ENCODE measurements at regions not wholly inside any gene's neighbourhood (a gene's known extent, or its start where the extent isn't known, plus 50 kb on each side); places are given as distances from the start of the nearest gene placed in this dataset.
"Not testable (repeated sequence)": the region's sequence is repeated elsewhere in the genome, so short reads cannot be mapped to it uniquely, and the experiment has no call there.

DNA sequence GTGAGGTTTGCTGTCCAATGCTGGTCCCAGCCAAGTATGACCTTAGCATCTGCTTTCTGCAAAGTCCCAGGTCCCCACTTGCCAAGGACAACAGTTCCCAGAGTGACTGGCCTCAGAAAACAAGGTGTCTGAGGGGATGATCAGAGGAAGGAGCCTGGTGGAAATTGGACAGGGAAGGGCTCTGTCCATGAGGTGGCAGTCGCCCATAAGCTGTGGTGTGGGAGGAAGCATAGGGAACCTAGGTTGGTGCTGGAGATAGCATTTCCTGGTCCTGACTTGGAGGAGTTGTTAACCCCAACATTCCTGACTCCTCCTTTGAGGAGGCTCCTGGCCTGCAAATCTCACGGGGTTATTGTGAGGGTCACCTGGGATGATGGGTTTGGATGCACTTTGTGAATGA is 77.8 kb downstream of the LIMS4 start:
- ATAC-seq (peak; percentile 80), FAIRE-seq (peak; percentile 77)
- H4K20me1 ChIP-seq (replicated peaks; ENCODE audit: control insufficient read depth, insufficient read depth, low read length); BruUV-seq (replicated peaks); H3K27me3 ChIP-seq (ENCODE audit: control insufficient read depth in 2 of 2, insufficient read depth in 2 of 2, low read length in 2 of 2); H3K36me3 ChIP-seq (ENCODE audit: control insufficient read depth, insufficient read depth, low read length); H3K9me1 ChIP-seq (ENCODE audit: control insufficient read depth, insufficient read depth, low read length); H3K27ac ChIP-seq (ENCODE audit: extremely low read depth, low read depth, low read length); H3K9ac ChIP-seq (ENCODE audit: insufficient read depth in 1 of 2, low read depth in 2 of 2, low read length in 2 of 2); H3K4me2 ChIP-seq (ENCODE audit: insufficient read depth, low read length); DNase-seq (ENCODE audit: extremely low read depth in 1 of 4, low spot score in 3 of 4); POLR2A ChIA-PET; in situ Hi-C loops (cut with MboI); H3K9me3 ChIP-seq (replicated peaks; ENCODE audit: control insufficient read depth, insufficient read depth, low read depth, low read length); intact Hi-C loops (cut with micrococcal nuclease); H3K4me1 ChIP-seq (replicated peaks in 1 of 2; ENCODE audit: control insufficient read depth in 2 of 2, insufficient read depth in 2 of 2, low read length in 2 of 2); H2AFZ ChIP-seq (ENCODE audit: low read depth, low read length); CTCF ChIA-PET (ENCODE audit: low intra/inter-chr PET ratio); H3K4me3 ChIP-seq; H3K79me2 ChIP-seq (ENCODE audit: control insufficient read depth, insufficient read depth, low read length): not testable (repeated sequence)
- no CpG with 5 or more reads among the region's 2 CpGs for WGBS (ENCODE audit: insufficient coverage, low coverage, missing lambda C conversion rate)

DNA sequence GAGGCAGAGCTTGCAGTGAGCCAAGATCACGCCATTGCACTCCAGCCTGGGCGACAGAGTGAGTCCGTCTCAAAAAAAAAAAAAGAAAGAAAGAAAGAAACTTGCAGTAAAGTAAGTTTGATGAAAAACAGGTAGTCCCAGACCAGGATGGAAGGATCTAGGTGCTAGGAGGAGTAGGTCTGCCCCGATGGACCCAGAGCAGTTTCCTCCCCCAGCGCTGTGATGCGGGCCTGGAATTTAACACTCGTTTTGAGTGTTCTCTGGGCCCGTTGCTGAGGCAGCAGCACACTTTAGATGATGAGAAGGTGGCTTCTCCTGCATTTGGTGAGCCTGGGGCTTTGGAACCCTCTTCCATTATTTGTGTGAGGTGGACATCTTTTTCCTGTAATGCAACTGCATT is 80.2 kb downstream of the LIMS4 start:
- H3K4me1 ChIP-seq (replicated peaks in 1 of 2; ENCODE audit: control insufficient read depth in 2 of 2, insufficient read depth in 2 of 2, low read length in 2 of 2); H3K9me1 ChIP-seq (ENCODE audit: control insufficient read depth, insufficient read depth, low read length); H3K4me3 ChIP-seq; H3K9ac ChIP-seq (ENCODE audit: insufficient read depth in 1 of 2, low read depth in 2 of 2, low read length in 2 of 2); intact Hi-C loops (cut with micrococcal nuclease); FAIRE-seq; H3K9me3 ChIP-seq (replicated peaks; ENCODE audit: control insufficient read depth, insufficient read depth, low read depth, low read length); ATAC-seq; CTCF ChIA-PET (ENCODE audit: low intra/inter-chr PET ratio); DNase-seq (ENCODE audit: extremely low read depth in 1 of 4, low spot score in 3 of 4); H3K36me3 ChIP-seq (ENCODE audit: control insufficient read depth, insufficient read depth, low read length); H2AFZ ChIP-seq (ENCODE audit: low read depth, low read length); in situ Hi-C loops (cut with MboI); H3K27me3 ChIP-seq (ENCODE audit: control insufficient read depth in 2 of 2, insufficient read depth in 2 of 2, low read length in 2 of 2); POLR2A ChIA-PET; H3K4me2 ChIP-seq (ENCODE audit: insufficient read depth, low read length); BruUV-seq (replicated peaks); H4K20me1 ChIP-seq (replicated peaks; ENCODE audit: control insufficient read depth, insufficient read depth, low read length); H3K79me2 ChIP-seq (ENCODE audit: control insufficient read depth, insufficient read depth, low read length); H3K27ac ChIP-seq (ENCODE audit: extremely low read depth, low read depth, low read length): not testable (repeated sequence)
- WGBS (ENCODE audit: insufficient coverage, low coverage, missing lambda C conversion rate) = 0% methylated on average over 2 of the region's 8 CpGs

DNA sequence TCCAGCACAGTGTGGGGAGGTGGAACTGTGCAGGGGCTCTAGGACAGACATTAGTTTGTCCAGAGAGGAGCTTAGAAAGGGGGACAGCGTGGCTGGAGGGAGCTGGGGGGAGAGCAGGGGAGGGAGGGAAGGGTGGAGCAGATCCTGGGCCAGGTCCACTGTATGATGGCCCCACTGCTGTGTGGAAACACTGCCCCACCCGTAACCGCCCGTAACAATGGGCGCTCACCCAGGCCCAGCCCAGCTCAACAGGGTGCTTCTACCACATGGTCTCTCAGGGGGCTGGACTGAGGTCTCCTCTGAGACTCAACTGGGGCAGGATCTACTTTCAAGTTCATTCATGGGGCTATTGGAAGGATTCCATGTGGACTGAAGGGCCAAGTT is 81.6 kb downstream of the LIMS4 start:
- intact Hi-C loops (cut with micrococcal nuclease); H2AFZ ChIP-seq (ENCODE audit: low read depth, low read length); H4K20me1 ChIP-seq (replicated peaks; ENCODE audit: control insufficient read depth, insufficient read depth, low read length); H3K4me1 ChIP-seq (replicated peaks in 1 of 2; ENCODE audit: control insufficient read depth in 2 of 2, insufficient read depth in 2 of 2, low read length in 2 of 2); H3K79me2 ChIP-seq (ENCODE audit: control insufficient read depth, insufficient read depth, low read length); ATAC-seq; H3K27ac ChIP-seq (ENCODE audit: extremely low read depth, low read depth, low read length); FAIRE-seq; H3K36me3 ChIP-seq (ENCODE audit: control insufficient read depth, insufficient read depth, low read length); H3K9me1 ChIP-seq (ENCODE audit: control insufficient read depth, insufficient read depth, low read length); H3K4me2 ChIP-seq (ENCODE audit: insufficient read depth, low read length); in situ Hi-C loops (cut with MboI); H3K27me3 ChIP-seq (ENCODE audit: control insufficient read depth in 2 of 2, insufficient read depth in 2 of 2, low read length in 2 of 2); H3K9me3 ChIP-seq (replicated peaks; ENCODE audit: control insufficient read depth, insufficient read depth, low read depth, low read length); H3K4me3 ChIP-seq; CTCF ChIA-PET (ENCODE audit: low intra/inter-chr PET ratio); H3K9ac ChIP-seq (ENCODE audit: insufficient read depth in 1 of 2, low read depth in 2 of 2, low read length in 2 of 2); POLR2A ChIA-PET; DNase-seq (ENCODE audit: extremely low read depth in 1 of 4, low spot score in 3 of 4); BruUV-seq (replicated peaks): not testable (repeated sequence)
- no CpG with 5 or more reads among the region's 5 CpGs for WGBS (ENCODE audit: insufficient coverage, low coverage, missing lambda C conversion rate)

All from K562 (cell line).